IPS DF 19.7 (cell line): ENCODE measurements at regions not wholly inside any gene's neighbourhood (a gene's known extent, or its start where the extent isn't known, plus 50 kb on each side); places are given as distances from the start of the nearest gene placed in this dataset.
"Not testable (repeated sequence)": the region's sequence is repeated elsewhere in the genome, so short reads cannot be mapped to it uniquely, and the experiment has no call there.

Experiments used
- DNase-seq: peaks from one replicate; pipeline ENCODE4 v3.0.0-alpha.2; 2013; ENCODE audit warnings: low read depth, low spot score

DNA sequence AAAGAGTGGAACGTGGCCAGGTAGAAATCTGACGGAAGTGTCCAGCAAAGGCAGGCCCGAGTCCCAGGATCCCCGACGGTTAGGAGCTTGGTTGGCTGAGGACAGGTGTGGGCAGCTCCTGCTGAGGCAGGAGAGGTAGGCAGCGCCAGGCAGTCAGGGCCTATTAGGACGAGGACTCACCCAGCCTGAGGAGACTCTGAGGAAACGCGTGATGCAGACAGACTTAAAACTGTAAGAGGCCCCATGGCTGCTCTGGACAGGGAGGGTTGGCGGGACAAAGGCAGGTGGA is 255.7 kb upstream of the SFSWAP start:
- DNase-seq: no peak

DNA sequence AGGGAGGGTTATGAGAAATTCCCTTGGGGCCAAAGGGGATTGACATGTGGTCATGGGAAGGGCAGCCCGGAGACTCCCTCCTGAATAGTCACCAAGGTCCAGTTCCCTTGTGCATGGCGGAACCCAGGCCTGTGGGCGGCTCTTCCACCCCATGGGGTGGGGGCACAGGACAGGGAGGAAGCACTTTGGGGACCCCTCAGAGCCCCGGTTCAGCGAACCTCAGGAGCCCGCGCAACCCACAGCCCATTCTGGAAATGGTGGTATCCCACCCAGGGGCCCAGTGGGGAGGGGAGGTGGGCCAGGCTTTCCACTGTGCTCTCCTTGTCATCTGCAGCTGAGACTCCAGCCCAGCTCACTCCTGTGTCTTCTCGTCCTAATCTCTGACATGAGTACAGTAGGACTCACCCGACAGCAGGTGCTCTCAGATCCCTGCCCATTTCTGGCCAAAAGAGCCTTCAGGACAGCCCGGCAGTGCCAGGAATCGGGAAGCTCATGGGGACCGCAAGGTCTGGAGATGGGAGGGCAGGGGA is 255.2 kb upstream of the SFSWAP start:
- DNase-seq: no peak

DNA sequence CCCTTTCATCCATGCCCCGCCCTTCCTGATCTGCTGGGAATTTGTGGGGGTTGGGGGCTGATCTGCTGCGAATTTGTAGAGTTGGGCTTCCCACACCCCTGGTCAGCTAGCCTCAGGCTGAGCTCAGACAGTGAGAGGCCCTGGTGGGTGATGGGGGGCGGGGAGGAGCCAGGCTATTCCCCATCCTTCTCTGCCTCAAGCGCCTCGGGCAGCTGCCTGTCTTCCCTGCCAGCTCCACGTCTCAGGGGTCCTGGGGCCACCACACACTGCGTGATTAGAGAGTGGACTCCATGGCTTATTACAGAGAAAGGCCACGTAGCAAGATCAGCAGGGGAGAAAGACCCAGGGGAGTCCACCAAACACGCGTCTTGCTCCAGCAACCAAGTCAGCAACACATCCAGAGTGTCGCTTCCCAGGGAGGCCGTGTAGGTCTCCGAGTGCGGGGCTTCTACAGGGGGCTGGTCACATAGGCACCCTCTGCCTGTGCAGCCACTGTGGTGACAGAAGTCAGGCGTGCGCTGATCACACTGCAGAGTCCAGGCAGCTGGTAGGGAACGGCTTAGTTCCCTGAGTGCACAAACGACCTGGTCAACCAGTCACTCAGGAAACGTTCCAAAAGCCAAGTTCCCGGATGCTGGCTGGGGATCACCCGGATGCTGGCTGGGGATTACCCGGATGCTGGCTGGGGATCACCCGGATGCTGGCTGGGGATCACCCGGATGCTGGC is 254.4 kb upstream of the SFSWAP start:
- no peak for DNase-seq

DNA sequence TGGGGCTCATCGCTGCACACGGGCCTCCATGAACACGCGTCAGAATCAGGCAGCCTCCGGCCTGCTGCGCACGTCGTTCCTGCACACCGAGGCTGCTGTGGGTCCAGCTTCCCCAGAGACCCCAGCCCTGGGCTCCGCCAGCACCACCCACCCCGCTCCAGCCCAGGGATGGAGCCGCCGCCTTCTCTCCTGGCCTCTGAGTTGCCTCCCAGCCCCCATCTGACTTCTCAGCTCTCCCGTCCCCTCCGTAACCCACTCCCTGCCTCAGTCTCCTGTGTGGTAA is 253.9 kb upstream of the SFSWAP start:
- no peak for DNase-seq

DNA sequence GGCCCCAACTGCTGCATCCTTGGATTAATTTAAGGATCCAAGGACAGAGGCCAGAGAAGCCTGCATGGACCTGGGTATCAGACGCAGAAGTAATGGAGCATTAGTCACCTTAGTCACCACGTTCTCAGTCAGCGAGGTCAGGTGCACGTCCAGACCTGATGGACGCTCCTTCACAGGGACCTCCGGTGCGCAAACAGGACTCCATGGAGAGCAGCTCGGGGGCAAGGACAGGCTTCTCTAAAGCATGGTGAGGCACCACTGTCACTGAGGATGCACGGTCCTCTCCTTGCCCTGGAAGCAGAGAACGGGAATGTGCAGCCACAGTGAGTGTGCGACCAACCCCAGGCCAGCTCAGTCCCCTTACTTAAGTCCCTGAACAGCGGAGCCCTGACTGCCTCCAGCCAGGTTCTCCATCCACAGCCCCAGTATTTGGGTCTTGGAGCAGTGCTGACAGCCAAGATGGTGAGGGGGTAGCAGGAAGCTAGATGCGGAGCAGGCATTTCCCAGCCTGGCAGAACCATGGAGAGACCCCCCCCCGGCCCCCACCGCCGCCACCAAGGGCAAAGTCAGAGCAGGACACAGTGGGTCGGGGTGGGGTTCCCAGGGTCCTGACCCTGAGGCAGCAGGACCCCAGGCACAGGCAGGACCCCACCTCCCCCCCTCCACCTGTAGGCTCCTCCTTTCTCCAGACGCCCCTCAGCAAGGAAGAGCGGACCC is 253.4 kb upstream of the SFSWAP start:
- no peak for DNase-seq

DNA sequence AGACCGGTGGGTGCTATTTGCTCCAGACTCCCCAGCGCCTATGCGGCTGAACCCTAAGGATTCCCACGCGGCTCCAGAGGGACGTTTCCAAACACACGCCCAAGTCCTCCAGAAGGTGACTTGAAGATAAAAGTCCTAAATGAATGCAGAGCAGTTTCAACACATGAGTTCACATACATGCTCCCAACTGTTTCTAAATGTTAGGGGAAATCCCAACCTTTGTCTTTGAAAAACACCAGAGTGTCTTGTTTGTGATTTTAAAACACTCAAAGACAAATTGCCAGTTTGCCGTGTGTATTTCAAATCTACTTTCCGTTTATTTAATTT is 252.9 kb upstream of the SFSWAP start:
- DNase-seq: no peak

DNA sequence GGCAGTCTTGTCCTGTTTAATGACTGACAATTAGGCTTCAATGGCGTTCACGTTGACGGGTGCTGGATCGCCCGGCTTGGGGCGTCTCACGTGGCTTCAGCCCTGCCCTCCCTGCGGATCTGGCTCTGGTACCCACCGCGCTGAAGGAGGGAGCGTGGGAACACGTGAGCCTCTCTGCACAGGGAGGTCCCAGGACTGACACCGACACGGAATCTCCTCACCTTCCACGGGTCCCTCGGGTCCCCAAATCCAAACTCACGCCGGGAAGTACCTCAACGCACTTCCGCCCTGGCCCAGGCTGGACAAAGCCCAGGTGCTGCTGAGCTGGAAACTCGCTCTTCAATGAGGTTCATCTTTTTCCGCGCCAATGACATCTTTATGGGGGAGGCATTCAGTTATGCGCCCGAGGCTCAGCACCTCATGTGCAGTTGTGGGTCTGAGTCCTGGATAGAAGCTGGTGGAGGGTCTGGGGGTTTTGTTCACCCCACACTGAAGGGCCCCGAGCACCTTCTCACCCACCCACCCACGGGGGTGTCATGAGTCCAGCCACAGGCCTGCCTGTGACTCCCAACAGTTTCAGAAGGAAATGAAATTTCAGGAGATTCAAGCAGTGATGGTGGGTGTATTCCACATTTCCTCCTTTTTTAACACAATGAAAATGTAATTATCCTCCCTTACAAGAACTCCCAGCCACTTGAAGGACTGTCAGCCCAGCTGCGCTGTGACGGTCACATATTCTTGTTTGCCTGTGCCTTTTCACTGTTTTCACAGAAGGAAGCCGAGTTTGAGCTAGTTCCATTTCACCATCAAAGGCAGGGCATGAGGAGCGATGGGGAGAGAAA is 251.7 kb upstream of the SFSWAP start:
- no peak for DNase-seq

DNA sequence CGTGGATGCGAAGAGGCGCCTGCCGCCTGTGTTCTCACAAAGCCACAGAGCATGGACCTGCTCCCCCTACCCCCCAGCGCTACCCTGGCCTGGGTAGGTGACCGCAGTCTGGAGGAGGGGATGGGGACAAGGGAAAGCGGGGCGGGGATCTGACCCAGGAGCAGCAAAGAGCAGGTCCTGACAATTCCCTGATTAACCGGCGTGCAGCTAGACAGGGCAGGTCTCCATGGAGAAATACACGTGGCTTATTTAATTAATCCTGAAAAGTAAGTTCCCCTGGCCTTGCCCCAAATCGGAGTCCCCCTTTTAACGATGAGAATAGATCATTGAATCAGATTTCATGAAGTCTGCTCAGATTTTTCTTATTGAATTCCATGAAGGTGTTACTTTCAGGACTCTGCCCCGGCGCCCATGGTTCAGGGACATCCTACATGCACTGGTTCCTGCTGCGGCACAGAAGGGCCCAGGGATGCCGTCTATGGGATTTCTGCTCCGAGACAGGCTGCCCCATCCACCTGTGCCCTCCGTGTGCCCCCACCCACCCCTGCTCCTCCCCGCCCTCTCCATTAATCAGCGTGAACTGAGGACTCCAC is 251.0 kb upstream of the SFSWAP start:
- DNase-seq: no peak

DNA sequence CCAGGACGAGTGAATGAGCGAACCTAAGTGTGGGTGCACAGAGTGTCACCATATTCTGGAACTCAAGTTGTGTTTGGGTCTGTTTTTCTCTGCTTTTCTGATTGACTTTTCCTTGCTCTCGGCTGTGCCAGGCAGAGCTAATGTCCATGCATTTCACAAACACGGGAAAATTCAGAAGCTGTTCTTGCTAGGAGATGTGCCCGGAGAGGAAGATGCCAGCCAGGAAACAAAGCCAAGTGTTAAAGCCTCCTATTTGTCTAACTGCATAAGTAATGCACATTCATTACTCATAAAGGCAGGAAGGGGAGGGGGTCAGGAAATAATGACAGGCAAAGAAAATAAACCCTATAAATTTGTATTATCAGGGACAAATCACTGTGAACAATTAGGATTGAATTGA is 250.4 kb upstream of the SFSWAP start:
- DNase-seq: no peak

DNA sequence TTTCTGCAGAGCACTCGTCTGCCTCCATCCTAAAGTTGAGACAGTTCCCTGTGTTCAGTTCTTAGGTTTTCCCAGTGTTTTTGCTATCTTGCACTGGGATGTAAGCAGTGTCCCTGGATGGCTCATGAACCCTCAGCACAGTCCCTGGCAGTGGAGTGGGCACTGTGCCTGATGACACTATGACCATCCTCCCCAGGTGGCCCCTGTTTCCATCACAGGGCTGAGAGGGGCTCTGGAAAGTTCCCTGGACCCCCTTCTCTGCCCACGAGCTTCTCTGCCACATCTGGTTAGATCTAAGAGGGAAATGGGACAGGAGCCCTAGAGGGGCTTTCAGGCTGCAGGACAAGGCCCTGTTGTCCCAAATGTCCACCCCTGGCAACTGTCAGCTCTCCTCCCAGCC is 249.8 kb upstream of the SFSWAP start:
- DNase-seq: no peak

DNA sequence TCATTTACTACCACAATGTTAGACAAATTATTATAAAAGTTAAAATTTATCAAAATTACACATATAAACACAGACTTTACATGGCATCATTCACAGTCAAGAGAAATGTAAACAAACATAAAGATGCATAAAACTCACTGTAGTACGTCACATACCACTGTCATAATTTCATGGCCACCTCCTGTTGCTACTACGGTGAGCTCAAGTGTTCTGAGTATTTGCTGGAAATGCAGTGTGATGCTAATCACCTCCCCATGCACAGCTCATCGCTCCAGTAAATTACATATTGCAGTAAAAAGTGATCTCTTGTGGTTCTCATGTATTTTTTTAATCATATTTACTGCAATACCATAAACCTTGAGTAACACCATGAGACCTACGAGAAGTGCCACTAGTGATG is 247.7 kb upstream of the SFSWAP start:
- DNase-seq: no peak

DNA sequence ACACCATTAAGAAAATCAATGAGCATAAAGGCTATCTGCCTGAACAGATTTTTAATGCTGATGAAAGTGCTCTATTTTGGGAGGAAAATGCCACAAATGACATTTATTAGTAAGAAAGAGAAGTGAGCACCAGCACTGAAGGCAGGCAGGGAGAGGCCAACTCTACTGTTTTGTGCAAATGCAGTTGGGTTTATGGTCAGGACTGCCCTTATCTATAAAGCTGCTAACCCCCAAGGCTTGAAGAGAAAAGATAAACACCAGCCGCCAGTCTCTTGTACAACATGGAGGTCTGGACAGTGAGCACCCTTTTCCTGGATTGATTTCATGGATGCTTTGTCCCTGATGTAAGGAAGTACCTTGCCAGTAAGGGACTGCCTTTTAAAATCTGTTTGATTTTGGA is 246.8 kb upstream of the SFSWAP start:
- DNase-seq: no peak

DNA sequence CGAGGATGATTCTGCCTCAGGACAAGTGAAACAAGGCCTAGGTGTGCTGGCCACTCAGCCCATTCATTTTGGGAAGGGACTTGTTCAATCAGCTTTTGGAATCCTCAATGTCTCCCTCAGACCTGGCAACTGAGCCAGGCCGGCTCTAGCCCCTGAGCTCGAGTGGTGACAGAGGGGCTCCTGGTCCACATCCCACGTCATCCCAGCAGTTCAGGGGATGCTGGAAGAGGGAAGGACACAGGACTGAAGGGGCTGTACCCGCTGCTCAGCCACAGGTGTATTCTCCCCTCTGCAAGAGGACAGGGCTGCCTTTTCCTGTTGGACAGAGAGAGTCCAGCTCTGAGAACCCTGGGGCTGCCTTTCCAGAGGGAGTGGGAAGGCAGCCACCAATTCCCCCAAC is 244.6 kb upstream of the SFSWAP start:
- no peak for DNase-seq

DNA sequence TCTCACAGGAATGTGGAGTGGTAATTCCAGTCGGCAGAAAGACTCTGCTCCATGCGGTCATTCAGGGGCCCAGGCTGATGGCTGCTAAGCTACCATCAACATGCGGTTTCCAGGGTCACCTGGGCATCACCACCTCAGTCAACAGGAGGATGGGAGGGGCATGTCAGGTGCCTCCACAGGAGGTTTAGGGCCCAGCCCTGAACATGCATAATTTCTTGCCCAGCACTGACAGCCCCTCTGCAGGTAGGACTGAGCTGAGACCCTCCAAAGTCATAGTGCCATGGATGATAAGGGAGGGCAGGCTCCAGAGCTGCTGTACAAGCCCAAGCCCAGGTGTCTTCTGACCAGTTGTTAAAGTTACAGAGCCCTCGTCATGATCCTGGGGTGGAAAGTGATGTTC is 244.0 kb upstream of the SFSWAP start:
- DNase-seq: no peak

DNA sequence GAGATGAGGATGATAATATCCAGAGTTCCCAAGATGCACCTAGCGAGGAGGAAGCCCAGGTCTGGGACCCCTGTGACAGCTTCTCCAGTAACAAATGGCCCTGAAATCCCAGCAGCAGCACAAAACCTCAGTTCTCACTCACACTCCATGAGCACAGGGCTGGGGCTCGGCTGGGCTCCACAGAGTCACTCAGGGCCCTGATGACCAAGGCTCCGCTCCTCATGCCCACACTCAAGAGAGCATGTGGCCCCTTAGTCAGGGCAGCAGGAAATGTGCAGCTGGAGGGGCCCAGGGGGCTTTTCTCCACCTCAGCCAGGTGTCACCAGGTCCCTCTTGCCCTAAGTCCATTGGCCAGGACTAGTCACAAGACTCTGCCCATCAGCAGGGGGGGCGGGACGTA is 242.7 kb upstream of the SFSWAP start:
- DNase-seq: no peak

DNA sequence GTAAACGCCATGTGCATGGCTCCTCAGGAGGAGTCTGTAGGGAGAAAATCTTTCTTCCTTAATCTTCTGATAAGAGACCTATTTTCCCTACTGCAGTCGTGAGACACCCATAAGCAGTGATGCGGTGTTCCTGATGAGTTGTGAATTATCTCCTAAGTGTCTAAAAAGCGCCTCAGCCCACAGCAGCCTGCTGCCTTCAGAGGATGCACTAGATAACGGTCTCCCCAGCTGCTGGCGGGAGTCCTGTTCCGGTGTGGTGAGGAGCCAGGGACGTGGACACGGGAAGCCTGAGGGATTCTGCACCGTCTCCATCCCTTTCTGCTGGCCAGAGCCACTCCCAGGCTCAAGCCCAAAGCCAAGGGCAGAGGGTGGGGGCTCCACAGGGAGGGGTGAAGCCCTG is 240.9 kb upstream of the SFSWAP start:
- not testable (repeated sequence) for DNase-seq

DNA sequence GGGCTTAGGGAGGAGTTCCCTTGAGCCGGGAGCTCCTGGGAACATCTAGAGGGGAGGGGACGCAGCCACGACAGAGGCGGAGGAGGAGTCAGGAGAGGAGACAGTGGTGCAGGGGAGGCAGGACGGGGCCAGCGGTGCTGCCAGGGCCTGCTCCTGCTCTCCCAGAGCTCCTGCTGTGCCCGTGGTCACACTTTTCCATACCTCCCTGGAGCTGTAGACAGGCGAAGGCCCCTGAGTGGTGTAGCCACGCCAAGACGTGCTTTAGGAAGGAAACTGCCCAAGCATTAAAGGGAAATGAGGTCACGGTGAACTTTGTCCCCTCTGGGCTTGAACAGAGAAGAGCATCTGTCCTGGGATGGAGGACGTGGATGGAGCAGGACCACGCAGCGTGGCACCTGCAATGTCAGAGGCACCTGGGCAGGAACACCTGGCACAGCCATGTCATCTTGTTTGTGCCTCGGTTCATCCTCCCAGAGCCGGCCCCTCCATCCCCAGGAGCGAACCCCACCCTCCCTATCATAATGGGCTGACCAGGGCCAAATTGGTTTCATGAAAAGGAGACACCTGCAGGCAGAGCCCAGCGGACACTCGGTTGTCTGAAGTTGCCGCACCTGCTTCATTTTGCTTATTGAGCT is 239.5 kb upstream of the SFSWAP start:
- DNase-seq: no peak

DNA sequence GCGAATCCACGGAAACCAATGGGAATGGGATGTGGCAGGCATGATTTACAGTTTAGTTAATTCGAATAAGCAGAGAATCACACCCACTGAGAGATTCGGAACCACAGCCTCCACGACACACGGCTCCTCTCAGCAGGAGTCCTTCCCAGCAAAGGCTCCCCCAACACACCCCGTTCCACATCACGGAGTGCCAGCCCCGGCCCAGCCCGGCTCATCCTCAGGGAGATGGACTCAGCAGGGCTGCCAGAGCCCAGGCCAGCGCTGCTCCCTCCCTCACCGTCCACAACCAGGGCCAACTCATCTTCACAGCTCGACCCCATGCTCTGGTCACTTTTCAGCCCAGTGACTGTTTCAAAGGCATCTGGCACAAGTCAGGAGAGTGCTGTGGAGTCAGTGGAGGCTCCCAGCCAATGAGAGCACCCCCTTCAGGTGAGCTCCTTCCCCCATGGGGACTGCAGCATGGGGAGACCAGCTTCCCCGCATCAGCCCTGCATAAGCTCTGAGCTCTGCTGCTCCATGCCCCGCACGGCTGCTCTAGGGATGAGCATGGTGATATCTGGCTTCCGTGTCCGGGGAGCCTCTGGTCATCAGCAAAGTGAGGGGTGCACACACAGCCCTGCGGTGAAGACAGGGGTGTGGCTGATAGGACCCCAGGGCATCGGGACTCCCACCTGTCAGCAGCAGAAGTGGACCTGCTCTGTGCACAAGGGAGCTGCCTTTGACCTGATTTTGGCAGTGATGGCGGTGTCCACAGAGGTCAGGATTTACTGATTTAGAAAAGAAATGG is 238.8 kb upstream of the SFSWAP start:
- DNase-seq: no peak

DNA sequence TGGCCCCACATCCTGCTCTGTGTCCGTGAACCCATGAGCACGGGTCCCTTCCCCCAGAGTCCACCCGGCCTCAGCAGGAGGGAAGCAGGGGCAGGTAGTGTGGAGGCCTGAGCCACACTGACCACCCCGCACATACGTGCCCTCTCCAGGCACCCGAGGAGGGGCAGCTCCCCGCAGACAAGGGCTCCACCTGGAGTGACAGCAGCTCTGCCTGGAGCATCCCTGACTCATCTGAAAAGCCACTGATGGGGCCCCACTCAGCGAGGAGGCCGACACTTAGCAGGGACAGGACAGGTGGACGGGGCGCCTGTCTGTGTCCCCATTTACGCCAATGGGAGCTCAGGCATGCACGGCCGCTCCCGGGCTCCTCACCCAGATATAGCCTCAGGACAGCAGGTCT is 237.6 kb upstream of the SFSWAP start:
- no peak for DNase-seq

DNA sequence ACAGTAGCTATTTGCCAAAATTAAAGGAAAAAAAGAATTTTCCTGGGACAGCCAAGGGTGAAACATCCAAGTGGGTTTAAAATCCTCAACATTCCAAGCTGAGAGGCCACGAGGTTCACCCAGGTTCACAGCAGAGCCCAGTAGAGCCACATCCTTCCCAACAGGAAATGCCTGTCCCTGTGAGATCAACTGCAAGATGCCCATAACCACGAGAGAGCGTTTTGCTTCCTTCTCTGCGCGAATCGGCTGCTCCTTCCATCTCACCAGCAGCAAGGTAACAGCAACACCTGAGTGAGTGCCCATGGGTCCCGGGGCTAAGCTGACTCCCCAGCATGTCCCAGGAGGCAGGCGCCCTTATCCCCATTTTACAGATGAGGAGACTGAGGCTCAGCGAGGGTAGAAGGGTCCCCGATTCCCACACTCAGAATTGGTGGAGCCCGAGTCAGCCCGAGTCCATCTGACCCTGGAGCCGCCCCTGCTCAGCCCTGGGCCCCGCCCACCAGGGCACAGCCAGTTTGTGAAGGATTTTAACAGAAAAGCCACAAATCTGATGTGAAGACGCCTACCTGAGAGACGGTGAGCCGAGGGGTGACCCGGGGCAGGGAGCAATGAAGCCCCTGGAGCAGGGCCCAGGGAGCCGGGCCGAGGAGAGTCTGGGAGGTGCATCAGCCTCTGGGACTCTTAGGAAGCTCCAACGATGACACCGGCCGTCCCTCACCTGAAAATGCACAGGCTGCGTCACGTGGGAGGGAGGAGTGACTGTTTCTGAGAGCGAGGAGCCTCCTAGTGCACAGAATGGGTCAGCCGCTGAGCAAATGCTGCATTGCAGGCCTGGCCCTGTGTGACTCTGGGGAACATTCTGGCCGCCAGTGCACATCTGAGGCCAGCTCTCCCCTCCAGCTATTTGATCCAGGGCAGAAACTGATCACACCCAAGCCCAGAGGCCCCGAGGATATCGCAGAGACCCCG is 236.9 kb upstream of the SFSWAP start:
- DNase-seq: no peak
